KMS-11 (cell line): ENCODE measurements at regions not wholly inside any gene's neighbourhood (a gene's known extent, or its start where the extent isn't known, plus 50 kb on each side); places are given as distances from the start of the nearest gene placed in this dataset.
"Not testable (repeated sequence)": the region's sequence is repeated elsewhere in the genome, so short reads cannot be mapped to it uniquely, and the experiment has no call there.

Experiments used
- H2AFZ ChIP-seq: fragments of 200-600 bp; sonication (generic); 2 replicates; pipeline ENCODE4 v1.6.1; 2016; ENCODE audit warnings: antibody characterized with exemption, mixed run types, low read depth
- H3K27ac ChIP-seq: fragments of 200-600 bp; sonication (generic); 2 replicates; pipeline ENCODE4 v1.6.1; 2016; ENCODE audit warnings: mild to moderate bottlenecking, mixed run types
- H3K27me3 ChIP-seq: fragments of 200-600 bp; sonication (generic); 2 replicates; pipeline ENCODE4 v1.6.1; 2017; ENCODE audit warnings: mild to moderate bottlenecking, low read depth, mixed run types, moderate library complexity; ENCODE audit not compliant: insufficient read depth
- H3K36me3 ChIP-seq: fragments of 200-600 bp; sonication (generic); 2 replicates; pipeline ENCODE4 v1.6.1; 2017; ENCODE audit warnings: mild to moderate bottlenecking, mixed run types; ENCODE audit not compliant: insufficient read depth
- H3K4me1 ChIP-seq: fragments of 200-600 bp; sonication (generic); 2 replicates; pipeline ENCODE4 v1.6.1; 2016; ENCODE audit warnings: mild to moderate bottlenecking, low read depth, mixed run types; ENCODE audit not compliant: poor library complexity, severe bottlenecking
- H3K4me2 ChIP-seq: fragments of 200-600 bp; sonication (generic); 2 replicates; pipeline ENCODE4 v1.7.0; 2016; ENCODE audit warnings: mild to moderate bottlenecking, mixed run types
- H3K4me3 ChIP-seq: fragments of 200-600 bp; sonication (generic); IDR thresholded peaks from 2 replicates; pipeline ENCODE4 v1.6.1; 2017; ENCODE audit warnings: low read depth, low read length, mixed read lengths; ENCODE audit not compliant: insufficient read depth
- H3K79me2 ChIP-seq: fragments of 200-600 bp; sonication (generic); 2 replicates; pipeline ENCODE4 v1.6.1; 2016; ENCODE audit warnings: low read depth, mixed run types; ENCODE audit not compliant: insufficient read depth
- H3K9ac ChIP-seq: fragments of 200-600 bp; sonication (generic); 2 replicates; pipeline ENCODE4 v1.6.1; 2016; ENCODE audit warnings: mild to moderate bottlenecking, mixed run types
- H4K20me1 ChIP-seq: fragments of 200-600 bp; sonication (generic); 2 replicates; pipeline ENCODE4 v1.6.1; 2016; ENCODE audit warnings: mild to moderate bottlenecking, mixed run types; ENCODE audit not compliant: insufficient read depth
- CTCF ChIP-seq: fragments of 200-600 bp; sonication (generic); conservative IDR thresholded peaks from 2 replicates; pipeline ENCODE4 v1.6.1; 2017; ENCODE audit warnings: low read depth, mild to moderate bottlenecking, antibody characterized with exemption, low read length, moderate library complexity, mixed read lengths

- not testable (repeated sequence) for H4K20me1 ChIP-seq, H2AFZ ChIP-seq
Observed at GRCh38 chr4:190118519-190118918, 54.2 kb downstream of the DBET start.

GRCh38 chr4:190119474-190119873 lies 54.1 kb upstream of the DUX4 start:
- H2AFZ ChIP-seq, H3K79me2 ChIP-seq, H3K4me1 ChIP-seq, H3K36me3 ChIP-seq, H4K20me1 ChIP-seq, H3K4me2 ChIP-seq, H3K27me3 ChIP-seq, H3K27ac ChIP-seq, H3K4me3 ChIP-seq, H3K9ac ChIP-seq: not testable (repeated sequence)

More at GRCh38 chr4:190118519-190118918, 54.2 kb downstream of the DBET start:
- H3K27ac ChIP-seq, H3K4me1 ChIP-seq, H3K9ac ChIP-seq, H3K36me3 ChIP-seq, H3K4me3 ChIP-seq, H3K79me2 ChIP-seq, H3K27me3 ChIP-seq, H3K4me2 ChIP-seq: not testable (repeated sequence)

- not testable (repeated sequence) for H4K20me1 ChIP-seq, H2AFZ ChIP-seq, H3K79me2 ChIP-seq, H3K4me1 ChIP-seq, H3K27ac ChIP-seq, H3K9ac ChIP-seq, H3K36me3 ChIP-seq, H3K27me3 ChIP-seq, H3K4me2 ChIP-seq, H3K4me3 ChIP-seq
- TF ChIP-seq CTCF = peak; percentile 76; the same call in 1 of the 2 replicates
Observed at GRCh38 chr4:190120111-190120514, 53.5 kb upstream of the DUX4 start.

GRCh38 chr4:190120537-190121001 lies 53.0 kb upstream of the DUX4 start:
- TF ChIP-seq CTCF = peak; percentile 79
- H3K4me2 ChIP-seq, H3K4me3 ChIP-seq, H3K27me3 ChIP-seq, H3K36me3 ChIP-seq, H2AFZ ChIP-seq, H3K4me1 ChIP-seq, H3K79me2 ChIP-seq, H3K27ac ChIP-seq, H3K9ac ChIP-seq, H4K20me1 ChIP-seq: not testable (repeated sequence)

GRCh38 chr4:190121076-190121671 lies 52.4 kb upstream of the DUX4 start:
- not testable (repeated sequence) for H3K79me2 ChIP-seq, H2AFZ ChIP-seq, H3K9ac ChIP-seq, H3K4me3 ChIP-seq, H3K36me3 ChIP-seq, H3K27ac ChIP-seq, H3K27me3 ChIP-seq, H4K20me1 ChIP-seq, H3K4me1 ChIP-seq, H3K4me2 ChIP-seq

GRCh38 chr4:190121759-190122158 lies 51.8 kb upstream of the DUX4 start:
- Histone ChIP-seq H3K4me3 (no peak overlapping the region), H3K4me1 (no peaks in the 10 kb centered on the region), H3K27ac (no peak overlapping the region), H4K20me1 (no peaks in the 10 kb centered on the region), H3K36me3 (no peaks in the 10 kb centered on the region), H3K4me2 (no peak overlapping the region), H2AFZ (no peak overlapping the region), H3K27me3 (no peaks in the 10 kb centered on the region), H3K9ac (no peak overlapping the region), H3K79me2 (no peaks in the 10 kb centered on the region)
- TF ChIP-seq CTCF = no peak

- H3K4me3 ChIP-seq, H3K36me3 ChIP-seq: not testable (repeated sequence)
Observed at GRCh38 chr4:190122161-190123142, 51.1 kb upstream of the DUX4 start.

More at GRCh38 chr4:190122161-190123142, 51.1 kb upstream of the DUX4 start:
- H3K27ac ChIP-seq, H2AFZ ChIP-seq, H3K4me2 ChIP-seq, H4K20me1 ChIP-seq, H3K9ac ChIP-seq, H3K4me1 ChIP-seq, H3K27me3 ChIP-seq, H3K79me2 ChIP-seq: not testable (repeated sequence)
